ENCODE measurements at regions not wholly inside any gene's neighbourhood (a gene's known extent, or its start where the extent isn't known, plus 50 kb on each side); places are given as distances from the start of the nearest gene placed in this dataset.
A peak's percentile ranks its signal among the peaks of the same experiment; 100 is the strongest.

DNA sequence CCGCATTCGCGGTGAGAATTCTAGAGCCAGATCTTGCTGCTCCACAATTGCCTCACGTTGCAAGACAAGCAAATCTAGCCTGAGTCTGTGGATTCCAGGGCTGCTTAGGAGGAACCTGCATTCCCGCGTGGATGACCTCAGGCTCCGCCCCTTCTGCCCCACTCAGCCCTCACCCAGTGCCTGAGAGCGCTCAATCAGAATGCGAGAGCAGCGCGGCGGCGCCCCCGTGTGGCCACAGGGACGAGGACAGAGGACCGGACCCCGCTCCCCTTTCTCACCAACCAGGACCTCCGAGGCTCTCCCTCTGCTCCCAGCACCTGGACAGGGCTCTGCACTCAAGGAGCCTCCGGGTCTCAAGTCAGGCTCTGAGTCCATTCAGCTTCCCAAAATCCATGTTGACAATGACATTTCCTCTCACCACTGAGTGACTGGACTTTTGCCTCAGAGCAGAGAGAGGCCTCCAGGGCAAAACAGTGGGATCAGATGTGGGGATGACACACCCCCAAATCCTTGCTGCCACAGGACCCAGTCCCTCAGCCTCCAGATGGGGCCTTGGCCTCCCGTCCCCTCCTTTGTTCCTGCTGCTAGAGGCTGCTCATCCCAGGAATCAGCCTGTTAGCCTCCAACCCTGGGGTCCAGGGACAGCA is 52.0 kb downstream of the RPP21 start:
- peak; percentile 35 for DNase-seq (ENCODE audit: low read depth)

DNA sequence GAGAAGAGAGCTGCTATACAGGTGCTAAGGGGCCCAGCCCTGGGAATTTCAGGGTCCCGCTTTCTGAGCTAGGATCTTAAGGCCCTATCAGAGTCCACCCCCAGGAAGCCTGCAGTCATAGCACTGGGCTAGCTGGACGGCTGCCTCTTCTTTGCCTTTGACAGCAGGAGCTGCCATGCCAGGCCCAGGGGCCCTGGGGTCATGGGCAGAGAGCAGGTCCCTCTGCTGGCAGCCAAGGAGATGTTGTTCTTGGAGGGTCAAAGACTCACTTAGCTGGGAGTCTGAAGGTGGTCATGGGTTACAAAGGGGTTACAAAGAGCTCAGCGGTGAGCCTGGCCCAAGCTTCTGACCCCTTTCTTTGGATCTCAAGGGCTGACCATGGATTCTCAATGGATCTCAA is 52.7 kb downstream of the RPP21 start:
- DNase-seq (ENCODE audit: low read depth): no peak

DNA sequence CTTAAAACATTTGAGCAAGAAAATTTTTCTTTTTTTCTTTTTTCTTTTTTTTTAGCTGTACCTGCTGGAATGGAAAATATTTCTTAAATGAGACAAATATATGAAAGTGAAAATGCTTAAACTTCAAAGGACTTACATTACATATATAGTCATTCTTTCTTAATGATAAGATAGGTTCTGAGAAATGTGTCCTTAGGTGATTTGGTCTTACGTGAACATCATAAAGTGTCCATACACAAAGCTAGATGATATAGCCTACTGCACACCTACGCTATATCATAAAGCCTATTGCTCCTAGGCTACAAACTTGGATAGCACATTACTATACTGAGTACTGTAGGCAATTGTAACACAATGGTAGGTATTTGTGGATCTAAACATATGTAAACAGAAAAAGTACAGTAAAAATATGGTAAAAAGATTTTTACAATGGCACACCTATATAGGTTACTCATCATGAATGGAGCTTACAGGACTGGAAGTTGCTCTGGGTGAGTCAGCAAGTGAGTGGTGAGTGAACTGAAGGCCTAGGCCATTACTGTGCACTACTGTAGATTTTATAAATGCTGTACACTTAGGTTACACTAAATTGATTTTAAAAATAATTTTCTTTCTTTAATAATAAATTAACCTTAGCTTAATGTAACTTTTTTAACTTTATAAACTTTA is 54.6 kb downstream of the RPP21 start:
- no peak for DNase-seq (ENCODE audit: low read depth)

DNA sequence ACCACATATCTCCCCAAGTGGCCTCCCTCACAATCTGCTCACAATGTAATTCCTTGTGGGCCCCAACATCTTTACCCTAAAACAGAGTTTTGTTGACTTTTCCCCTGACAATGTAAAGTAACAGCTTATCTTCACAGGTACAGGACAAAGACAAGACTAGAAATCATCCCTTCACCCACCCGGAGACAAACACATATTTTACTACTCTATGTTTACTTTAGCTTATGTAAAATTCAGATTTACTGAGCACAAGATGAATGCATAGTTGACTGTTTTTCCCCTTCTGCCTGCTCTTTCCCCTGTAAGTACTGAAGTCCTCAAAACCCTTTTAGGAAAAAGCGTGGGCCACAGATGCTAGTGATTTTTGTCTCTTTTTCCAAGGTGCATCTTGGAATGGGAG is 61.0 kb downstream of the RPP21 start:
- DNase-seq (ENCODE audit: low read depth): no peak

DNA sequence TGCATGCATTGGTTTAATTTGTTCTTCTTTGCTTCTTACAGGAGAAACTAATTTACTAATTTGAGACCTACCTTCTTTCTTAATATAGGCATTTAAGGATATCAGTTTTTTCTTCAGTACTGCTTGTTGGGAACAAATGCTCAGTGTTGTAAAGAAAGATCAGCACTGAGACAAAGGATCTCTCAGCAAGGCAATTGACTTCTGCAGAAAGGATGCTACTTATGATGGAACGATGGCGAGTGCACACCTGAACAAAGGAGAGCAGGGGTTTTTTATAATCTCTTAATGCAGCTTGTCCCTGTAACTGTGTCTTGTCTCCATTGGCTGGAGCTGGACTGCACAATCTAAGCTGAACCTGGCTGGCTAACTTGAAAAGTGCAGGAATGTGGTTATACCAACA is 64.2 kb downstream of the RPP21 start:
- no peak for DNase-seq (ENCODE audit: low read depth)

DNA sequence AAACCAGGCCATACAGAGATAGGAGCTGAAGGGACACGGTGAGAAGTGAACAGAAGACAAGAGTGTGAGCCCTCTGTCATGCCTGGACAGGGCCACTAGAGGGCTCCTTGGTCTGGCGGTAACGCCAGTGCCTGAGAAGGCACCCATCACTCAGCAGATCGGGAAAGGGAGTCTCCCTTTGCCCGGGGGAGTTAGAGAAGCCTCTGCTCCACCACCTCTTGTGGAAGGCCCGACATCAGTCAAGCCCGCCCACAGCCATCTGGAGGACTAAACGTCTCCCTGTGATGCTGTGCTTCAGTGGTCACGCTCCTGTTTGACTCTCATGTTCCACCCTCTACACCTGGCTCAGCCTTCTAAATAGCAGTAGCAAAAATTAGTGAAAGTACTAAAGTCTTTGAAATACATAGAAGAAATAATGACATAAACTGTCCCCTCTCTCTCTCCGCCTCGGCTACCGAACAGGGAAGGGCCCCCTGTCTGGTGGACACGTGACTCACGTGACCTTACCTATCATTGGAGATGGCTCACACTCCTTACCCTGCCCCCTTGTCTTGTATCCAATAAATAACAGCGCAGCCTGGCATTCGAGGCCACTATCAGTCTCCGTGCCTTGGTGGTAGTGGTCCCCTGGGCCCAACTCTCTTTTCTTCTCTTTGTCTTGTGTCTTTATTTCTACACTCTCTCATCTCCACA is 66.7 kb downstream of the RPP21 start:
- peak; percentile 9 for DNase-seq (ENCODE audit: low read depth)

DNA sequence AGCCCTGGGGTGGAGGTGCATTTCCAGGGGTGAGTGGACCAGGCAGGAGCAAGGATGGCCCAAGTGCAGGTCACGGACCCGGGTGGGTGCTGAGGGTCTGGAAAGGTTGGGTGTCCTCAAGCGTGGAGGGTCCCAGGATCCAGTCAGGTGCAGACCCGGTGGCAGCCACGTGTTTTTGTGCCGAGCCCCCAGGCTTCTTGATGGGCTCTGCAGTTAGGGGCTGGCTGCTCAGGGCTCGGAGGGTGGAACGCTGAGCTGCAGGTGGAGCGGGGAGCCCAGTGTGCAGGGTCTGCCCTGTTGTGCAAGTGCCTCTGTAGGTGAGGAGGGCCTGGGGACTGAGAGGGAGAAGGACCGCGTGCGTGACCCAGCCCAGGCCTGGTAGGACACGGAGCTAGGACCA is 70.9 kb upstream of the HLA-E start:
- no peak for DNase-seq (ENCODE audit: low read depth)

DNA sequence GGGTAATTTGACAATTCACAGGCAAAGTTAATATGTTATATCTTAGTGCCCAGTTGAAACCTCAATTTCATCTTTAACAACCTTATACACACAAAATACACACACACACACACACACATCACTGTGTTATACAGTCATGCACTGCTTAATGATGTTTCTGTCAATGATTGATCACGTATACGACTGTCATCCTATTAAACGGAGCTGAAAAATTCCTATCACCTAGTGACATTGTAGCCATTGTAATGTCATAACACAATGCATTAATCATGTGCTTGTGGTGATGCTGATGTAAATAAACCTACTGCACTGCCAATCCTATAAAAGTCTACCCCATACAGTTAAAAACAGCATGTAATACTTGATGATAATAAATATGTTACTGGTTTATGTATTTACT is 64.8 kb upstream of the HLA-E start:
- no peak for DNase-seq (ENCODE audit: low read depth)
